GM13977 (cell line): ENCODE measurements at regions not wholly inside any gene's neighbourhood (a gene's known extent, or its start where the extent isn't known, plus 50 kb on each side); places are given as distances from the start of the nearest gene placed in this dataset.

ENCODE experiments used
- DNase-seq: peaks from one replicate; pipeline ENCODE4 v3.0.0; 2012; ENCODE audit warnings: low spot score
- CTCF ChIP-seq: IDR thresholded peaks from 2 replicates; pipeline ENCODE4 v1.5.1; 2012; ENCODE audit warnings: mild to moderate bottlenecking, control low read depth; ENCODE audit not compliant: insufficient read depth; ENCODE audit errors: extremely low read depth, missing control alignments
- in situ Hi-C: fragments of 300-500 bp; cut with MboI; formaldehyde crosslinking; loops from one replicate; pipeline ENCODE4 v1.12.0; 2022; ENCODE audit warnings: low sequenced_read_pairs, low pct_unique_long_range_greater_than_20kb, mixed read lengths, inconsistent platforms; ENCODE audit not compliant: unreplicated experiment

DNA sequence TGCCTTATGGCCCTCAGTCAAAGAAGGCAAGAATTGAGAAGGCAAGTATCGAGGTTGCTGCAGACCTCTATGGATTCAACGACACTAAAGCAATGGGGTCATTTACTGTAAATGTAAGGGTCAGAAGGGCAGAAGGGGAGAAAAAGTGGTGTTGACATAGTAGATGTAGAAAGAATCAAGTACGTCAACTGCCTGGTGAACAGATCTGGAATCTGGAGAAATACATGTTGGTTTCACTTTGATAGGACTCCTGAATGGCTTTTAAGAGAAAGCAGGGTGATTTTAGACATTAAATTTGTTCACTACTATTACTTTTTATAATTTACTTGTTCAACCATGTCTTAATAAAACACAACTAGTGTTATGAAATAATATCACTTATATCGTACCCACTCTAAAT lies 81.3 kb upstream of the FSTL5 start:
- no peak for TF ChIP-seq CTCF
- no peak for DNase-seq
- in situ Hi-C loops: no loop called here

GRCh38 chr4:162241857-162242256 lies 78.1 kb upstream of the FSTL5 start:
- in situ Hi-C loops: no loop called here
- no peak for TF ChIP-seq CTCF
- DNase-seq: no peak

DNA sequence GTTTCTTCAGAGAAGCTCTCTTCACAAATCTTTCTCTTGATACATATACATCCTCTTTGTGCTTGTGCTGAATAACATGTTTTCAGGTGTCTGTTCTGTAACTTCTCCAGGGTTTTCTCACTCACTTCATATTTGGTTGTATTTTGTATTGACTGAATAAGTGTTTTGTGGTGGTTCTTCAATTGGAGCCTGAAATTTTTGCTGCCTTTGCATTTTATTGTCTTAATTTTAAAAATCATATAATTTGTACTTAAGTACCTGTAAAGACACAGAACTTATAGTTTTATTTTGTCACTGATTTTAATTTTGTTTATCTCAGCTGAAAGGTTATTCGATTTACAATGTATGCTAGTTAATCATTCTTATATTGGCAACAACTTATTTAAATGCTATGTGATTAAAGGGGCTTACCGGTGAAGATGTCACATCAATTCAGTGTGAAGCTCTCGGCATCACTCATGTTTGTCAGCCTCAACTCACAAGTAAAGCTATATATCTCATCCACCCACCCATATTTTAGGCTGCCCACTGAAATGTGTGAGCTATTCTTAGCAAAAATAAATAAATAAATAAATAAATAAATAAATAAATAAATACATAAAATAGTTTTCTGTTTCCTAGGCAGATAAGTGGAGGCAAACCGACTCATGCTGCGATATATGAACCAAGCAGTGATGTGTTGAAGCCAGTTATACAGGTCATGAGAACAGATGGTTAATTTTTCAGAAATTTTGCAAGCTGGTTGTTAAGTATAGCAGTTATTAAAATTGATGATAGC lies 76.4 kb upstream of the FSTL5 start:
- no peak for TF ChIP-seq CTCF
- no peak for DNase-seq
- in situ Hi-C loops: no loop called here

DNA sequence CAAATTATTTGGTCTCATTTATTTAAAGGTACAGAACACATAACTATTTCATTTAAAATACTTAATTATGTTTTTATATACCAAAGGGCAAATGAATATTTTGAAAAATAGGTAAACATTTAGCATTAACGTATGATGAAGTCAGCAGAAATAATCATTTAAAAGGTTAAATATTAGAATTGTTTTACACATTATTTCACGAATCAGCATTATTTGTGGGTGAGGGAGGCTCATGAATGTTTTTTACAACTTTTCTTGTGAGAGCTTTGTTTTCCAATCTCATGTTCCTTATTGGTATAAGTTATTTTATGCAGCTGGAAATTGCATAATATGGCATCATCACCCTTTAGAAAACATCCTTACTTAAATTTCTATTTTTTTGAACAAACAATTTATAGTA lies 73.9 kb upstream of the FSTL5 start:
- TF ChIP-seq CTCF: no peak
- in situ Hi-C loops: no loop called here

GRCh38 chr4:162234595-162234994 lies 70.8 kb upstream of the FSTL5 start:
- DNase-seq: no peak
- no peak for TF ChIP-seq CTCF
- in situ Hi-C loops: no loop called here

More for the DNA sequence above, 73.9 kb upstream of the FSTL5 start:
- no peak for DNase-seq

DNA sequence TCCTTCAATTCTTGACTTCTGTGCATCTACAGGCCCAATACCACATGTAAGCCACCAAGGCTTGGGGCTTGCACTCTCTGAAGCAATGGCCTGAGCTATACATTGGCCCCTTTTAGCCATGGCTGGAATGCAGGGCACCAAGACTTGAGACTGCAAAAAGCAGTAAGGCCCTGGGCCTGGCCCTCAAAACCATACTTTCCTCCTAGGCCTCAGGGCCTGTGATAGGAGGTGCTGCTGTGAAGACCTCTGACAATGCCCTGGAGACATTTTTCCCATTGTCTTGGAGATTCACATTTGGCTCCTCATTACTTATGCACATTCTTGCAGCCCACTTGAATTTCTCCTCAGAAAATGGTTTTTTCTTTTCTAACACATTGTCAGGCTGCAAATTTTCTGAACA lies 68.5 kb upstream of the FSTL5 start:
- TF ChIP-seq CTCF: no peak
- DNase-seq: no peak
- in situ Hi-C loops: no loop called here
